Bronchial epithelial cell (primary cell): ENCODE measurements at regions not wholly inside any gene's neighbourhood (a gene's known extent, or its start where the extent isn't known, plus 50 kb on each side); places are given as distances from the start of the nearest gene placed in this dataset.
A peak's percentile ranks its signal among the peaks of the same experiment; 100 is the strongest.
"Not testable (repeated sequence)": the region's sequence is repeated elsewhere in the genome, so short reads cannot be mapped to it uniquely, and the experiment has no call there.

Source experiments
- DNase-seq: peaks from one replicate; pipeline ENCODE4 v3.0.0-alpha.2; 2010; ENCODE audit warnings: low read depth
- FAIRE-seq: peaks from 2 replicates; lab custom pipeline; 2011; peaks lifted over from hg19 to GRCh38; lab: Jason Lieb, UNC
- H3K27me3 ChIP-seq: 2 replicates; pipeline ENCODE4 v1.5.1; 2011; ENCODE audit warnings: low read length; ENCODE audit not compliant: control insufficient read depth, insufficient read depth
- H3K36me3 ChIP-seq: 2 replicates; pipeline ENCODE4 v1.5.1; 2011; ENCODE audit warnings: low read length; ENCODE audit not compliant: control insufficient read depth, insufficient read depth
- H3K4me3 ChIP-seq: 2 replicates; pipeline ENCODE4 v1.5.1; 2011; ENCODE audit warnings: mild to moderate bottlenecking, low read depth, low read length, control low read depth
- CTCF ChIP-seq: IDR thresholded peaks from 2 replicates; pipeline ENCODE4 v1.5.1; 2011; ENCODE audit warnings: mild to moderate bottlenecking, moderate library complexity, low read length, control low read depth, inconsistent platforms; ENCODE audit not compliant: insufficient read depth, severe bottlenecking

- no peak for TF ChIP-seq CTCF
- Histone ChIP-seq H3K27me3 (no peaks in the 10 kb centered on the region), H3K36me3 (no peaks in the 10 kb centered on the region), H3K4me3 (no peak overlapping the region)
- no peak for DNase-seq
- FAIRE-seq, result no peak
Measured at GRCh38 chr7:32215697-32216096, 145.5 kb upstream of the PDE1C start.

GRCh38 chr7:32214913-32215312 lies 144.7 kb upstream of the PDE1C start:
- Histone ChIP-seq H3K27me3 (no peaks in the 10 kb centered on the region), H3K4me3 (no peak overlapping the region), H3K36me3 (no peaks in the 10 kb centered on the region)
- no peak for TF ChIP-seq CTCF
- DNase-seq, result no peak
- peak; percentile 79 for FAIRE-seq

GRCh38 chr7:32212321-32212720 lies 142.1 kb upstream of the PDE1C start:
- DNase-seq (no peak), FAIRE-seq (no peak)
- H3K36me3 ChIP-seq, result no peaks in the 10 kb centered on the region
- no peak for TF ChIP-seq CTCF
- H3K27me3 ChIP-seq, result no peaks in the 10 kb centered on the region
- no peak overlapping the region for H3K4me3 ChIP-seq

- H3K36me3 ChIP-seq, result no peaks in the 10 kb centered on the region
- no peak for TF ChIP-seq CTCF
- DNase-seq (no peak), FAIRE-seq (no peak)
- no peak overlapping the region for H3K4me3 ChIP-seq
- H3K27me3 ChIP-seq, result peaks cover under 1% of the 10 kb centered on the region
Measured at GRCh38 chr7:32206987-32207386, 136.8 kb upstream of the PDE1C start.

GRCh38 chr7:32206488-32206887 lies 136.3 kb upstream of the PDE1C start:
- peaks cover 2% of the 10 kb centered on the region for H3K27me3 ChIP-seq
- no peak for TF ChIP-seq CTCF
- no peak overlapping the region for H3K4me3 ChIP-seq
- H3K36me3 ChIP-seq, result no peaks in the 10 kb centered on the region
- DNase-seq (no peak), FAIRE-seq (no peak)

- not testable (repeated sequence) for DNase-seq, H3K4me3 ChIP-seq, H3K36me3 ChIP-seq, FAIRE-seq, H3K27me3 ChIP-seq
Measured at GRCh38 chr7:32205298-32205824, 135.2 kb upstream of the PDE1C start.
